GM12873 (cell line): ENCODE measurements at regions not wholly inside any gene's neighbourhood (a gene's known extent, or its start where the extent isn't known, plus 50 kb on each side); places are given as distances from the start of the nearest gene placed in this dataset.

Experiments used
- TF ChIP-seq, protein P1 (sequence below): IDR thresholded peaks from 2 replicates; pipeline ENCODE4 v1.5.1; 2012; ENCODE audit warnings: low read depth, mild to moderate bottlenecking, moderate library complexity, low read length, control low read depth; ENCODE audit not compliant: insufficient read depth; ENCODE audit errors: missing control alignments

DNA sequence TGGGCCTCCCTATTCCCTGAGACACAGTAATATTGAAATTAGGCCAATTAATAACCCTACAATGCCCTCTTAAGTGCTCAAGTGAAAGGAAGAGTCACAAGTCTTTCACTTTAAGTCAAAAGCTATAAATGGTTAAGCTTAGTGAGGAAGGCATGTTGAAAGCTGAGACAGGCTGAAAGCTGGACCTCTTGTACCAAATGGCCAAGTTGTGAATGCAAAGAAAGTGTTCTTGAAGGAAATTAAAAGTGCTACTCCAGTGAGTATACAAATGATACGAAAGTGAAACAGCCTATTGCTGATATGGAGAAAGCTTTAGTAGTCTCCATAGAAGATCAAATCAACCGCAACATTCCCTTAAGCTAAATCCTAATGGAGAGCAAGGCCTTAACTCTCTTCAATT, 140.8 kb downstream of the PTCSC3 start:
- TF ChIP-seq, protein P1, sequence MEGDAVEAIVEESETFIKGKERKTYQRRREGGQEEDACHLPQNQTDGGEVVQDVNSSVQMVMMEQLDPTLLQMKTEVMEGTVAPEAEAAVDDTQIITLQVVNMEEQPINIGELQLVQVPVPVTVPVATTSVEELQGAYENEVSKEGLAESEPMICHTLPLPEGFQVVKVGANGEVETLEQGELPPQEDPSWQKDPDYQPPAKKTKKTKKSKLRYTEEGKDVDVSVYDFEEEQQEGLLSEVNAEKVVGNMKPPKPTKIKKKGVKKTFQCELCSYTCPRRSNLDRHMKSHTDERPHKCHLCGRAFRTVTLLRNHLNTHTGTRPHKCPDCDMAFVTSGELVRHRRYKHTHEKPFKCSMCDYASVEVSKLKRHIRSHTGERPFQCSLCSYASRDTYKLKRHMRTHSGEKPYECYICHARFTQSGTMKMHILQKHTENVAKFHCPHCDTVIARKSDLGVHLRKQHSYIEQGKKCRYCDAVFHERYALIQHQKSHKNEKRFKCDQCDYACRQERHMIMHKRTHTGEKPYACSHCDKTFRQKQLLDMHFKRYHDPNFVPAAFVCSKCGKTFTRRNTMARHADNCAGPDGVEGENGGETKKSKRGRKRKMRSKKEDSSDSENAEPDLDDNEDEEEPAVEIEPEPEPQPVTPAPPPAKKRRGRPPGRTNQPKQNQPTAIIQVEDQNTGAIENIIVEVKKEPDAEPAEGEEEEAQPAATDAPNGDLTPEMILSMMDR, result no peak

DNA sequence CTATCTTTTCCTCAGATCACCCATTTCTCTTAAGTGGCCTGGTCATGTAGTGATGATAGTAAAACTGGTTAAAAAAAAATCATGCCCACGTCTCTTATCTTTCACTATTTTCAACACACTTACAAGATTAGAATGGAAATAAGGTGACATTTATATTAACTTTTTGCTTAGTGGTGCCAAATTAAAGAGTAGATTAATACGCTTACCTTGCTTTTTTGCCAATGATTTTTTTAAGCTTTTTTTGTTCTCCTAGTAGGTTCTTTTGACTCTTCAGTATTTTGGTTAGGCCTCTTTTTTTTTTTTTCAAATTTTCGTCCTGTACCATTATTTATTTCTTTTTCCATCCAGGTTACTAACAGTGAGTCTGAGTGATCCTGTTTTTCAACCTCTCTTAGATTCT, 147.9 kb downstream of the PTCSC3 start:
- TF ChIP-seq, protein P1, result no peak

- TF ChIP-seq, protein P1, result peak; percentile 54
Measured at GRCh38 chr14:36028218-36028617, 148.3 kb downstream of the PTCSC3 start.

- TF ChIP-seq, protein P1, result no peak
Measured at GRCh38 chr14:36027354-36027753, 149.2 kb downstream of the PTCSC3 start.

DNA sequence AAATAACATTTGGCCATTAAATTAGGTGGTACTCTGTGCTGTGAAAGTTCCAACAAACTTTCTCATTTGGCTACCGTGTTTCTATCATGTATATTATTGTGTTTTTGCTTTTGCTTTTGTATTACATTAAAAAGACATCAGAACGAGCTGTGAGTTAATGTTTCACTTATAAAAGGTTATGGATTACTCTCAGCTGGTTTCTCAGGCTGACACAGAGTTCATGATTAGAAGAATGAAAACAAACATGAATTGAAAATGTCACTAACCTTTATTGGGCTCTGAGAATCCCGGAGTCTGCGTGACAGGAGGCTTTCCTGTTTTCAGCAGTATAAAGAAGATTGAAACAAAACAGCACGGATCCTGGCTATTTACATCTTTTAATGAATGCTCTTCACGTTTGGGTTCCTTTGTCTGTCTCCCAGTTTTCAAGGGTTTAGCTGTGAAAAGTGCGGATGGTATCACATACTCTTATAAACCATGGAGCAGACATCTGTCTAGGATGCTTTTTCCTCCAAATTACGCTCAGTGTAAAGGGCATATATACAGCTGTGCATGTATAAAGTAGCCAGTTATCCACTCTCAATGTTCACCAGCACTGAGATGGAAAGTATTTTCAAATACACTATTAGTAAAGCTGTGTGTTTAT, 153.6 kb downstream of the PTCSC3 start:
- TF ChIP-seq, protein P1, result no peak

DNA sequence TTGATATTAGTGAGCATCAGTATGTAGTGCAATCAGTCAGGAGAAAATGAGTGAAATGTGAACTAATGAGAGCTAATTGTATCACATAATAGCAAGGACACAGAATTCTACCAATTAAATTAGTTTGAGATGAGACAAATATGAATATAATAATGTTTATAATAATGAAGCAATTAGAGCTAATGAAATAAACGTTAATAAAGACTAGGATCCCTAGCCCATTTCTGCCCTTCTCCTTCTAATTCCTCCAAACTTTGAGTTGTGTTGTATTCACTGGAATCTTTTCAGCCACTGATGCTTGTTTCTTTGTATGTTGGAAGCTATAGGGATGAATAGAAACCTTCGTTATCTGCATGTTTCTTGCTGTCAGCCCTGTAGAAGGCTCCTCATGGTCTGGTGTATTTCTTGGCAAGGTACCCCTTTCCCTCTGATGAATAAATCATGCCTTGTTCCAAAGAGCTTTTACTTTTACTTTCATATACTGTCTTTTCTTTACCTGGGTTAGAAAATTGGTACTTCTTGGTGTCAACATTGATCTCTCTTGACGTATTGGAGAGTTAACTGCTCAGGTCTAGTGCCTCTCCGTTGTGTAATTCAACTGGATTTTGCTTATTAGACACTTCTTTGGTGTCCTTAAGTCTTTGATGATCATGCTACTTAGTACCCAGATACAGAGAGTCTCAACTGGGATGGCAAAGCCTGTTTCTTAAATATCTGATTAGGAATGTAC, 154.8 kb downstream of the PTCSC3 start:
- TF ChIP-seq, protein P1, result no peak

- TF ChIP-seq, protein P1, result no peak
Measured at GRCh38 chr14:36021030-36021422, 155.5 kb downstream of the PTCSC3 start.
